HG03354 (cell line): ENCODE measurements at regions not wholly inside any gene's neighbourhood (a gene's known extent, or its start where the extent isn't known, plus 50 kb on each side); places are given as distances from the start of the nearest gene placed in this dataset.

Experiments used
- ATAC-seq: cut with Tn5 transposase; IDR thresholded peaks from one replicate; pipeline ENCODE4 v1.9.1; 2021; ENCODE audit warnings: mild to moderate bottlenecking; ENCODE audit not compliant: unreplicated experiment, poor library complexity, severe bottlenecking

DNA sequence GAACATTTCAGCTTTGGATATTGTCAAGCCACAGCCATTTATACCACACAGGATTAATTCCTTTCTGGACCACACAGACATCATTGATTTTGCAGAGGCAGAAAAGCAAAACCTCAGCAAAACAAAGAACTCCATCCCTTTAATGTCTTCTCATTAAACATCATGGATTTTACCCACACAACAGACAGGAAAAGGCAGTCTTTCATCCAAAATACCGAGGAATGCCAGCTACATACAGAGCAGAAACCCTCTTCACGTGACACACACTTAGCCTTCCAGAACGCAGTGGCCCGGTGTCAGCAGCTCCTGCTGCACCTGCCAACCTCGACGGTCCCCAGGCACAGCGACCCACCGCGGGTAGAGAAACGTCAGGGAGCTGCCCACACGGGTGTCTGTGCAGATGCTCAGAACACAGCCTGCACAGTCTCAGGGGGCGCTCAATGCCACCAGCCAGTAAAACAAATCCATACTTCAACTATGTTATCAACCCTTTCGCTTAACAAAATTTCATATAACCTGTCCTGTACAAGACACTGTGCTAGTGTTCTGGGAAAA is 304.5 kb downstream of the EIPR1 start:
- ATAC-seq = no peak

DNA sequence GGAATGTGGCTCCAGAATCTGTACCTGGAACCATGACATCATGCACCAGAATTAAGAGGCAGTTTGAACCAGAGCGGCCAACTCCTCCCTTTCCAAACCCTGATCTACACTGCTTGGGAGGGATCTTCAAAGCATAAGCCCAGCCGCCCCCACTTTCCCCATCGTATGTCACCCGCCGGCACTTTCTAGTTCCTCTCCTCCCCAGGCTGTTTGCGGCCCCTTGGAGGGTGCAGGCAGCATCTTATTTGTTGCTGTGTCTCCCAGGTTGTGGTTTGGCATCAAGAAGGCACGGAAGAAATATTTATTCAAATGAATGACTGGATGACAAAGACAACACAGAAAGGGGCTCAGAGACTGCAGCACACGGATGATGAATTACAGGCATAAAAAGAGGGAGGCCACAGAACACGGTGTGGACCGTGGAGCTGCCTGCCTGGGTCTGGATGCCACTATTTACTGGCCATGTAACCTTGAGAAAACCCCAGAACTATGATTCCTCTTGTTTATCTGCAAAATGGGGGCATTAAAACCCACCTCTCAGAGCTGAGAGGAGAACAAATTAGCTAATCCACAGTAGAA is 305.8 kb downstream of the EIPR1 start:
- no peak for ATAC-seq

DNA sequence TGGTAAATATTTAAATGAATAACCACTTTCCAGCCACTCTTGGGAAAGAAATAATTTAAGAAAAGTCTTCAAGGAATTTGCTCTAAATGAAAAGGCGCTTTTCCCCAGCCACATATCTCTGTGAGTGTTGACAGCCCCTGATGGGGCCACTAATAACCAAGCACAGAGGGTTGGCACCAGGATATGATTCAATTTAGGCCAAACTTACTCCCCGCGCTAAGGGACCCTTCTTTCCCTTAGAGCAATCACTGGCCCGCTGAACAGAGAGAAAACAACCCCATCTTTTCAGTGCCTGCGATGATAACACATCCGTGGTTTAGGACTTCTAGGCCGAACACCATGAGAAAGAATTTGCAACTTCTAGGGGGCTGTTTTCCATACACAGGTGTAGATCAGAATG is 310.8 kb downstream of the EIPR1 start:
- ATAC-seq = no peak

DNA sequence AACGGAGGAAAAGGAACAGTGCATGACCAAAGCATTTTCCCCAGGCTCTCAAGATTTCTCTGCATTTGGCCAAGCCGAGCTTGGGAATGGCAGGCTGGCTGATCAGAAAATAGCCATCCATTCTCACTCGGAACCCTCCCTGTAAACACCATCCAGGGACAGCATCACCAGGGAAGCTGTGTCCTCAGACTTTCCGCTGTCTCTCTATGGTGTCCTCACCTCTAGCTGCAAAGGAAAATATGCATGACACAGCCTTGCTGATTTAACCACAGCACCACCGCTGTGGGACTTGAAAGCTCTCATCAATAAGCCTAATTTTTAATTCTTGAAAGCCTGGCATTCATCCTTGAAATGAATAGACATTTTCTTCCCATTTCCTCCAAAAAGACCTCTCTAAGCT is 311.7 kb downstream of the EIPR1 start:
- no peak for ATAC-seq

DNA sequence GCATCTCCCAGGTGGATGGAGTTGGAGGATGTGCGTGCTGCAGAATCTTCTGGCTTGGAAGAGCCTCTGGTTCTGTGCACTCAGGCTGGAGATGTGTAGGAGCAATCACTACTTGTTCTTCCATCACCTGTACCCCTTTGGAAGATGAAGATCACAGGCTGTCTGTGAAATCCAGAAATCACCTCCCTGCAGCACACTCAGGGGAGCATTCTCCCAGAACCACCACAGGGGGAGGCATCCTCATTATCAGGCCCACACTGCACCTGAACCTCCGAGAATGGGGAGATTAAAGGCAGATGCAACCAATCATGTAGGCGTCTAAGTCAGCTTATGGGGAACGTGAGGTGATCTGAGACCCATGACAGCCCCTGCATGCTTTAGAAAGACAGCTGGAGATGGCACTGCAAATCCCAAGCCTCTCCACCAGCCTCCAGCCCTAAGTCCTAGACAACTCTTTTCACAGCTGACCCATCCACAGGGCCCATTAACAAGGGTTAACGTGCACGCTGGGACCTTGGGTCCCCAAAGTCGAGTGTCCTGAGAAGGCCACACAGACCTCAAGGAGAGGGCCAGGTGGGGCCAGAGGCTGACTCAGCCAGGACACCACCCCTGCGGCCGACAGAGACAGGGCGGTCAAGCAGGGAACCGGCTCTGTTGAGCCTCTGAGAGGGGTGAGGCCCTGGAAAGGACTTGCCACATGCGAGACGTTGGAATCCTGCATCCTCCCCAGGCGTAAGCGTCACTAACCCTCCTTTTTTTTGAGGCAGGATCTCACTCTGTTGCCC is 314.9 kb downstream of the EIPR1 start:
- ATAC-seq = no peak

DNA sequence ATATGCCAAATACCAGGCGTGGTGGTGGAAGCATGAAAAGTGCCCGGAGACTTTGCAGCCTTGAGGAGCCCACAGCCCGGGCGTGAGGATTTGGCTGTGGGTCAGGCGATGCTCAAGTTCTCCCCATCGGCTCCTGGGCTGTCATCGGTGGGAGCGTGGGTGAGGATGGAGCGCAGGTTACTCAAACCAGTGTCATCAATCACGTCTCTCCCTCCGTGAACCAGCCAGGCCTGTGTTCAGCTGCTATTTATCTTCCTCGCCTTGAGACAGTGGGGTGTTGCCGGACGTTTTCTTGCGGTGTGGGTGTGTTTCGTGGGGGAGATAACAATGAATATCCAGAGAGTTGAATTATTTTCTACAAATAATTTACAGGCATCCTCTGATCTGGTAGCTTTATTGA is 317.6 kb downstream of the EIPR1 start:
- ATAC-seq = no peak

DNA sequence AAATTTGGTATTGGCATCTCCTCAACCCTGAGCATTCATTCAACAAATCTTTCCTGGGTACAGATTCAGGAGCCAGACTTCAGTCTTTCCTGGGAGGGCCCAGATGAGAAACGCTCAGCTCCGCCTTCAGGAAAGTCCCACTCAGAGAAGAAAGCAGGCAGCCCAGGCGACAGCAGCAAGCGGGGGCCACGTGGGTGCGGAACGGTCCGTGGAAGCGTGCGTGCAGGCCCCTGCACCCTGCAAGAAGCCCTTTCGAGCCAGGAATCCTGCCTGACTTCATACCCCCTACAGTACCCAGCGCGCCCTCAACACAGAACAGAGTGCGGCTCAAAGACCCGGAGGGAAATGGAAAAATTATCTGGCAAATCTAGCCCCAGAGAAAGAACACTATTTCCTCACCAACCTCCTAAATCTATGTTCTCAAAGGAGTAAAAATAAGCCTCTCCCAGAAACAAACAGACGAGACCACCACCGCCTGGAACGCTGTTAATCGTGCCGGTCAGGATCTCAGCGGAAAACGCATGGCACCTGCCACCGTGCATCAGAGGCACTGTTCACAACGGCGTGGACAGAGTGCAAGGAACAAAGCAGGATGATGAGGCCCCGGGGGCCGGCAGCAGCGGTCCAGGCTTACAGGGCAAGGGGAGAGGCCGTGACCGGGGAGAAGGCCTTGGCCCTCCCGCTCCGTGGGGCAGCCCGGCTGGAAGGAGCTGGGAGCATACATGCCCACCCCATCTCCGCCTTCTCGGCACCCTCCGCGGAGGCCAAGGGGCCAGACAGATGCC is 318.3 kb downstream of the EIPR1 start:
- ATAC-seq = no peak

DNA sequence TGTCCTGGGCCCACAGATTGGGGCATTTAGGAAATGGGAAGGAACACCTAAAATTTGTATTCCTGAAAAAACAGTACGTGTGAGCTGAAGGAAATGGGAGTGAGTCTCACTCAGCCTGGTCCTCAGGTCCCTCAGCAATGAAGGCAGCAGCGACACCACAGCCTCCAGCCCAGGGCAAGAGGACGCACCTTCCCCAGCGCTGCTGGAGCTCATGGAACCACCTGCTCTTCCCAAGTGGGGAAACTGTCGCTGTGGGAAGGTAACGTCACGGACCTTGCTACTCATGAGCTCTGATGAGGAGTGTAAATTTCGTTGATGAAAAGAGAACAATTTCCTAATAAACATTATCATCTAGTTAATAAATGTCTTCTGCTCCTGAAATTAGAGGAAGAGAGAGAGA is 323.6 kb downstream of the EIPR1 start:
- ATAC-seq = no peak

DNA sequence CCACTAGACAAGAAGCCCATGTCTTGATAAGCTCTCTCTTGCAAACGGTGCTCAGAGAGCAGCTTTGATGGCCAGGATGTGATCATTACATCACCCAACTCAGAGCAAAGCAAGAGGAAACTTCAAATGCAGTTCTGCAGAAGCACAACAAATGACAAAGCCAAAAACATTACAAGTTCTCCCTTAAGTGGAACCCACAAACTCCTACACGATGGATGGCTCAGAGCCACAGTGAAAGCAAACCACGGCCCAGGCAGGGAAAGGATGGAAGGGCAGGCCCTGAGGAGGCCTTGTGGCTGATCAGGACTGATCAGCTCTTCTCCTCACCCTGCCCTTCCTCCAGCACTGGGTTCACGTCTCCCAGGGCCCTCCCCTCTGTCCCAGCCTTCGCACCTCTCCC is 326.4 kb downstream of the EIPR1 start:
- ATAC-seq = no peak

DNA sequence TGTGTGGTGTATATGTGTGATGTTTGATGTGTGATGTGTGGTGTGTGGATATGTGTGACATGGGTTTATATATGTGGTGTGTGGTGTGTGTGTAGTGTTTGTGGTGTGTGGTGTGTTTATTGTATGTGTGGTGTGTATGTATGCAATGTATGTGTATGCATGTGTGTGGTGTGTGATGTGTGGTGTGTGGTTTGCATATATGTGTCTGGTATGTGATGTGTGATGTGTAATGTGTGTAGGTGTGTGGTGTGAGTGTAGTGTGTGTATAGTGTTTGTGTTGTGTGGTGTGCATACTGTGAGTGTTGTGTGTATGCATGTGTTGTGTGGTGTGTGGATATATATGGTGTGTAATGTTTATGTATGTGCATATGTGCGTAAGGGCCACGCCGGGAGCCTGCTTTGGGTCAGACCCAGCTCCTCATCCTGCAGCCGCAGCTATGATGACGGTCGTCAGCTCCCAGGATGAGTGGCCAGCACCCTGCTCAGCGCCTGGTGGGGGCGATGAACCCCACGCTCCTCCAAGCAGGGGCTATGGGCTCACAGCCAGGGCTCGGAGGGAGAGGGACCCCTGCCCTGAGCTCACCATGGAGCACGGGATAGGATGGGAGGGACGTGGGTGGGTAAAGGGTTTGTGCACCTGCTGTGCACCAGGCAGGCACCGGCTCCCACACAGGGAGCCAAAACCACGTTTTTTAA is 331.3 kb downstream of the EIPR1 start:
- no peak for ATAC-seq

DNA sequence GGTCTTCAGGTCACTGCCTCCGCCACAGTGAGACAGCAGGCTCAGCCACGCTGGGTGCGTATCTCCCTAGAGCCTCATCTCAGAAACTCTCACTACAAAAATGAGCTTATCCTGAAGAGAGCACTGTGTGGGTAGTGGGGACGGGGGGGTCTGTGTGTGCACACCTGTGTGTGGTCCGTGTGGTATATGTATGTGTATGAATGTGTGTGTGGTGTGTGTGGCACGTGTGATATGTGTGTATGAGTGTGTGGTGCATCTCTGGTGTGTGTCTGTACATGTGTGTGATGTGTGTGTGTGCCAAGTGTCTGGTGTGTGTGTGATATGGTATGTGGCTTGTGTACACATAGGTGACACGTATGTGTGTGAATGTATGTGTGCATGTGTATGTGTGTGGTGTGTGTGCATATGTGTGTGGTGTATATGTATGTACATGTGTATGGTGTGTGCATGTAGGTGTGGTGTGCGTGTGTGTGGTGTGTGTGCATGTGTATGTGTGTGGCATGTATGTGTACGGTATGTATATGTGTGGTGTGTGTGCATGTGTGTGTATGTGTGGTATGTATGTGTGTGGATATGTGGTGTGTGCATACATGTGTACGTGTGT is 332.2 kb downstream of the EIPR1 start:
- ATAC-seq = no peak

DNA sequence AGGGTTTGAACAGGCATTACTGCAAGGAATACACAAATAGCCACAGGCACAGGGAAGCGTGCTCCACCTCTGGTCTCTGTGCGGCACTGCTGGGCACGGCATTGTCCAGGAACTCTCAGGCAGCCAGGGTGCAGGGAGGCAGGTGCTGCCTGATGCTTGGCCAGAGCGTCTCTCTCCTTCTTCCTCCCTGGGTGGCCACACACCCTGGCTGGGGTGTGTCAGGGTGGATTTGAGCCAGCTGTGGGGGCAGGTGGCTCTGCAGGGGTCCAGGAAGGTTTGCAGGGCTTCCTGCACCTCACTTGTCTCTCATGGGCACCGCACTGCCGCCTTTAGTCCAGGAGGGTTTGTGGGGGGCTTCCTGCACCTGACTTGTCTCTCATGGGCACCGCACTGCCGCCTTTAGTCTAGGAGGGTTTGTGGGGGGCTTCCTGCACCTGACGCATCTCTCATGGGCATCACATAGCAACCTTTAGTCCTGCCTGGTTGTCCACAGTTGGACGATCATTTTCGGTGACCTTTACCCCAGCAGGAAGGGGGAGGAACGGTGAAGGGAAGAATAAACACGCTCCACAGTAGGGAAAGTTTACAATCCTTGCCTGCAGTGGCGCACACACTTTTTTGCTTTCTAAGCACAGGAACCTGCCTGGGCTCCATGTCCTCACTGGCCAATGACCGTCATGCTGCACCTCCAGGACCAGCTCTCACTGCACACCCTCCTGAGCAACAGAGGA is 332.9 kb downstream of the EIPR1 start:
- ATAC-seq = no peak

DNA sequence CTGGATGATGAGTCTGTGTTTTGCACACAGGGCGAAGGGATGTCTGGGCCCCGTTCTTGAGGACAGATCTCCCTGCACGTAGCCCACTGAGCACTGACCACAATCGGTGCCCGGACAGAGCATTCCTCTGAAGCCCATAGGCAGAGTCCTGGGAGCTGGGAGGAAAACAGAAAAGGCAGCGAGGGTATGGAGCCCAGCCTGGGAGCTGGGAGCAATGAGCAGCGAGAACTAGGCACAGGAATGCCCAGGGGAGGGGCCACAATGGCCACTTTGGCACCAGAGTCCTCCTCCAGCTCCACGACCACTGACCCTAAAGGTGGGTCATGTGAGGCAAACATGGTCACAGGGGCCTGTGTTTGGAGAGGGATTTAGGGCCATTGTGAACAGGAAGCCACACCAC is 333.9 kb downstream of the EIPR1 start:
- no peak for ATAC-seq

DNA sequence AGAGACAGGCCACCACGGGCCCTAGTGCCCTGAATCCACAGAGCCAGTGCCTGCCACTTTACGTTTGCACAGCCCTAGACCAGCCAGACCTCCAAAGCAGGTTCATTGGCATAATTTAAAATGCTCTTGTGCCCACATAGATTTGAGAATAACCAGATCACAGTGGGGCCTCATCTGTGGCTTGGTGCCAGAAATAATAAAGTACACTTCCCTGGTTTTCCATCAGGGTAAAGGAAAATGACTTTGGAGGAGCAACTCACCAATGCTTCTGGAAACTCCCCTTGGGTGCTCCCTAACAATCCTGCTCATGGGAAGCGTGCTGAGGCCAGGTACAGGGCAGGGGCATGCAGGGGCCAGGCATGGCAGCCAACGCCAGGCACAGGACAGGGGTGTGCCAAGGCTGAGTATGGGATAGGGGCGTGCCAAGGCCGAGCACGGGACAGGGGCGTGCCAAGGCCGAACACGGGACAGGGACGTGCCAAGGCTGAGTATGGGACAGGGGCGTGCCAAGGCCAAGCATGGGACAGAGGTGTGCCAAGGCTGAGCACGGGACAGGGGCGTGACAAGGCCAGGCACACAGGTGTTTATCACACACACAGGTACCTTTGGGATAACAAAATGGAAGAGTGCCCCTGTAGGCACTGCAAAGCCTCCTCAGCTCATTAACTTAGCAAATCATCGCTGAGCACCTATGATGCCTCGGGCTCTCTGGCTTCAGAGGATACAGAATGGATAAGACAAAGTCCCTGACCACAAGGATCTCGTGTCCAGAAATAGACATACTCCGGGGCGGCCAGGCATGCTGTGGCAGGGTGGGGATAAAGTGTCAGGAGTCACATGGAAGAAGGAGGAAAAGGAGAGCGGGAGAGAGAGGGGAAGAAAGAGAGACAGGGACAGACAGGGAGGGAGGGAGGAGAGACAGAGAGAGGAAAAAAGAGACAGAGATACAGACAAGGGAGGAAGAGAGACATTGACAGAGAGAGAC is 334.7 kb downstream of the EIPR1 start:
- no peak for ATAC-seq

DNA sequence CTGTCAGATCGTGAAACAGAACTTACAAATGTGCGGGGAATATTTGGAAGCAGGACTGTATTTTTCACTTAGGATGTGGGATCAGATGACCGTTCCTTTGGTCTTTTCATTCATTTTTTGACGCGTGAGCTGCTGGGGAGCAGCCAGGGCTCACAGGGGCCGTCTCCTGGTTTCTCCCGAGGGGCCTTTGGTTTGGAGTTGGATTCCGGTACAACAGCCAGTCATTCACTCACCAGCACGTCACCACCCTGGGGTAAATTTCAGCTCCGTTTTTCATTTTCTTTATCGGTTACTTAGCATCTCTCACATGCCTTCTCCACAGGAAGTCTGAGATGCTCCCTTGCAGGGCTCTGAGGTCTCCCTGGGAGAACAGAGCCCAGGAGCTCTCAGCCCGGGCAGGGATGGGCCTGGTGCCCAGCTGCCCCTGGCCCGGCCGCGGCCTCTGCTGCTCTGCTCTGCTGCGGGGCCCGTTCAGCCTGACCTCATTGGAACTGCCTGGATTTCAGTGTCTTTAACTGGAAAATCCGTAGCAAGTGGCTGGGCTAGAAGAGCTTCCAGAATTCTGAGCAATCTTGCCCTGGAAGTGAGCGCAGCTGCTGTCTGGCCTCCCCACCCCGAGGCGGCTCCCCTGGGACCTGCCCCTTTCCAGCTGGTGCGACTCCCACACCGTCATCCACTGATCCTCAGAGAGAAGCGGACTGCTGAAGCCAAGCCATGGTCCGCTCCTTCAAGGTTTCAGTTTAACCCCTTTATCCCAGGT is 335.6 kb downstream of the EIPR1 start:
- no peak for ATAC-seq

DNA sequence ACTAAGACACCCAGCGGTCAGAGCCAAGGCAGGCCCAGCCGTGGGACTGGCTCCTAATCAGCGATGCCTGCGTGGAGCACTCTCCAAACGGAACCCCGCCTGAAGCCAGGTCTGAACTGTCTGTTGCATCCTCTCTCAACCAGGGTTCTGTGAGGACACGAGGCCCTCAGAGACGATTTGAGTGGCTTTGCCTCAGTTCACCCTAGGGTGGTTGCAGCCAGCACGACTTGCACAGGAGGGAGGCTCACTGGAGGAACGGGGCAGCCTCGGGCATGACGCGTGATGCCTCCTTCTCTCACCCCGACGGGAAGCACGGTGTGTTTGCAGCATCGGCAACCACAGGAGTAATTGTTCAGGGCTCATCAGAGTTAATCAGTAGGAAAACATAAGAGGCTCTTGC is 336.4 kb downstream of the EIPR1 start:
- ATAC-seq = no peak

DNA sequence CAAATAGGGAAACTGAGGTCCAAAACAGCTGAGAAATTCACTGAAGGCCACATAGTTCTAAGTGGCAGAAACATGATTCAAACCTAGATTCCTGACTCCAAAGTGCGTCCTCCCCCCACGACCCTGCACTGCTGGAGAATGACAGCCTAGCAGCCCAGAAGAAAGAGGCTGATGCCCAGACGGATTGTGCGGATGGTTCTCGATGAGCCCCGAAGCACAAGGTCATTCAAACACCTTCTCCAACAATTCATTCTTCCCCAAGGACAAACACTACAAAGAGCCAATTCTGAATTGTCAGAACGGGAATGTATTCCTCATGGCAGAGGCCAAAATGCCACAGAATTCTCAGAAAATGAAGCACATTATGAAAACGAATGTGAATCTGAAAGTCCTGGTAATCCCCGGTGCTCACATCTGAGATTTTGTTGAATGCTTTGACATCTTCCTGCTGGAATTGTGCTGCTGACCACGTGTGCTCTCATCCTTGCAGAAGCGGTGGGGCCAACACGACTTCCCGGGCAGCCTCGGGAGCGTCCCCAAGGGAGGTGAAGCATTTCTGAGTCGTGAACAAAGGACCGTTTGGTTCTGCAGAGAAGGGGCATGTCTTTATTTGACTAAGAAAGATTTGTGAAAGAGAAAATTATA is 337.0 kb downstream of the EIPR1 start:
- no peak for ATAC-seq
